HEK293T (cell line): ENCODE measurements at regions not wholly inside any gene's neighbourhood (a gene's known extent, or its start where the extent isn't known, plus 50 kb on each side); places are given as distances from the start of the nearest gene placed in this dataset.

Experiments used
- CTCF ChIA-PET: fragments of 350-600 bp; formaldehyde crosslinking; extraction: SDS; loops from one replicate; lab custom pipeline; 2021; ENCODE audit warnings: antibody characterized with exemption, inconsistent platforms; lab: Yijun Ruan, JAX
- POLR2A ChIA-PET: fragments of 350-600 bp; formaldehyde crosslinking; extraction: SDS; loops from one replicate; lab custom pipeline; 2020; ENCODE audit warnings: antibody characterized with exemption, inconsistent platforms; lab: Yijun Ruan, JAX
- DNase-seq: peaks from one replicate; pipeline ENCODE4 v3.0.0; 2012; ENCODE audit warnings: mixed read lengths; ENCODE audit errors: extremely low spot score
- ARNT ChIP-seq: fragments of 450-650 bp; IDR thresholded peaks from 2 replicates; pipeline ENCODE4 v1.6.1; 2017; ENCODE audit warnings: mild to moderate bottlenecking
- BHLHE40 ChIP-seq: fragments of 450-650 bp; IDR thresholded peaks from 2 replicates; pipeline ENCODE4 v1.6.1; 2016; ENCODE audit warnings: mild to moderate bottlenecking, moderate library complexity, borderline replicate concordance
- CTBP1 ChIP-seq: fragments of 450-650 bp; IDR thresholded peaks from 2 replicates; pipeline ENCODE4 v1.6.1; 2016; ENCODE audit warnings: borderline replicate concordance
- ELF4 ChIP-seq: fragments of 450-650 bp; IDR thresholded peaks from 2 replicates; pipeline ENCODE4 v1.6.1; 2017; ENCODE audit warnings: antibody characterized with exemption
- FOXA1 ChIP-seq: fragments of 450-650 bp; IDR thresholded peaks from 2 replicates; pipeline ENCODE4 v1.6.1; 2016; ENCODE audit warnings: mild to moderate bottlenecking
- FOXK2 ChIP-seq: fragments of 450-650 bp; IDR thresholded peaks from 2 replicates; pipeline ENCODE4 v1.6.1; 2016; ENCODE audit warnings: mild to moderate bottlenecking
- FOXM1 ChIP-seq: fragments of 450-650 bp; IDR thresholded peaks from 2 replicates; pipeline ENCODE4 v1.6.1; 2017; ENCODE audit warnings: mild to moderate bottlenecking, borderline replicate concordance
- HDGF ChIP-seq: fragments of 450-650 bp; IDR thresholded peaks from 2 replicates; pipeline ENCODE4 v1.6.1; 2017; ENCODE audit warnings: antibody characterized with exemption, borderline replicate concordance
- L3MBTL2 ChIP-seq: fragments of 450-650 bp; conservative IDR thresholded peaks from 2 replicates; pipeline ENCODE4 v1.6.1; 2016; ENCODE audit warnings: mild to moderate bottlenecking
- LEF1 ChIP-seq: fragments of 450-650 bp; IDR thresholded peaks from 2 replicates; pipeline ENCODE4 v1.6.1; 2017; ENCODE audit warnings: mild to moderate bottlenecking, borderline replicate concordance
- NFRKB ChIP-seq: fragments of 450-650 bp; IDR thresholded peaks from 2 replicates; pipeline ENCODE4 v1.6.1; 2016; ENCODE audit warnings: mild to moderate bottlenecking, moderate library complexity
- SP1 ChIP-seq: fragments of 450-650 bp; IDR thresholded peaks from 2 replicates; pipeline ENCODE4 v1.6.1; 2017
- SUZ12 ChIP-seq: fragments of 450-650 bp; IDR thresholded peaks from 2 replicates; pipeline ENCODE4 v1.6.1; 2016; ENCODE audit warnings: mild to moderate bottlenecking
- TARDBP ChIP-seq: fragments of 450-650 bp; IDR thresholded peaks from 2 replicates; pipeline ENCODE4 v1.6.1; 2016
- ZNF384 ChIP-seq: fragments of 450-650 bp; IDR thresholded peaks from 2 replicates; pipeline ENCODE4 v1.6.1; 2016
- TF ChIP-seq, protein P1 (sequence below): fragments of 450-650 bp; IDR thresholded peaks from 2 replicates; pipeline ENCODE4 v1.6.1; 2016

DNA sequence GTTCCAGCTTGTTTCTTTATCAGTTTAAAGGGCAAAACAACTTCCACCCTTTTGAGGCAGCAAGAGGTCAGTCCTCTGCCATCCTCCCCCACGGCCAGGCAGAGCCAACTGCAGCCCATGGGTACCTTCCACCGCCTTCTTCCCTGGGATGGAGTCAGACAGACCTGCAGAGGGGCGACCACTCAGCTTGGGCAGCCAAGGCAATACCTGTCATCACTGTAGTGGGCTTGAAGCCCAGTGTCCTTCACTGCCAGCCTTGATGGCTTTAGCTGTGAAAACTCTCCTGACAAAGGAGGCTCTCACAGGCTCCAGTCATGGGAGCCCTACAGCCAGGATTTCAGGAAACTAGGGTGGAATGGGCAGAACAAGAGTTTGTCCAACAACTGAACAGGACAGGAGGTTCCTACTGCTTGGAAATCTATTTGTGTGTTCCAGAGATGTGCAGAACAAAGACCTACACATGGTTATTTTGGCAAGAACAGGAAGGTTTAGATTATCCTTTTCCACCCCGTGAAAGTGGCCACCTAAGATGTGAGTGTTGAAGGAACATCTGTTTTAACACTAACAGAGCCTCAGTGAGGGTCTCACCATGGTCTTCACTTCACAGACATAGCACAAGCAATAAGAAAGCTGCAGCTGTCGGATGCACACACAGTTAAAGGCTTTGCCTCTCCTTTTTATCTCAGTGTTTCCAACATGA, 93.9 kb upstream of the RMDN2 start:
- ChIA-PET CTCF (interaction anchor here (1.2 to 2.3 kb wide), 3 partner anchors 417 to 488 kb away, joined by 4 to 20 read pairs (median 5); no protein-coding TSS in a partner anchor), POLR2A (no interaction called here)
- no peak for DNase-seq
- TF ChIP-seq, protein P1, sequence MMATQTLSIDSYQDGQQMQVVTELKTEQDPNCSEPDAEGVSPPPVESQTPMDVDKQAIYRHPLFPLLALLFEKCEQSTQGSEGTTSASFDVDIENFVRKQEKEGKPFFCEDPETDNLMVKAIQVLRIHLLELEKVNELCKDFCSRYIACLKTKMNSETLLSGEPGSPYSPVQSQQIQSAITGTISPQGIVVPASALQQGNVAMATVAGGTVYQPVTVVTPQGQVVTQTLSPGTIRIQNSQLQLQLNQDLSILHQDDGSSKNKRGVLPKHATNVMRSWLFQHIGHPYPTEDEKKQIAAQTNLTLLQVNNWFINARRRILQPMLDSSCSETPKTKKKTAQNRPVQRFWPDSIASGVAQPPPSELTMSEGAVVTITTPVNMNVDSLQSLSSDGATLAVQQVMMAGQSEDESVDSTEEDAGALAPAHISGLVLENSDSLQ = no peak
- no peak for TF ChIP-seq NFRKB
- TF ChIP-seq L3MBTL2 = no peak
- no peak for TF ChIP-seq TARDBP
- no peak for TF ChIP-seq ELF4
- no peak for TF ChIP-seq FOXM1
- no peak for TF ChIP-seq SUZ12
- no peak for TF ChIP-seq ARNT
- TF ChIP-seq SP1 = no peak
- no peak for TF ChIP-seq HDGF
- no peak for TF ChIP-seq FOXK2
- no peak for TF ChIP-seq LEF1
- no peak for TF ChIP-seq FOXA1
- TF ChIP-seq CTBP1 = no peak
- no peak for TF ChIP-seq ZNF384
- no peak for TF ChIP-seq BHLHE40

DNA sequence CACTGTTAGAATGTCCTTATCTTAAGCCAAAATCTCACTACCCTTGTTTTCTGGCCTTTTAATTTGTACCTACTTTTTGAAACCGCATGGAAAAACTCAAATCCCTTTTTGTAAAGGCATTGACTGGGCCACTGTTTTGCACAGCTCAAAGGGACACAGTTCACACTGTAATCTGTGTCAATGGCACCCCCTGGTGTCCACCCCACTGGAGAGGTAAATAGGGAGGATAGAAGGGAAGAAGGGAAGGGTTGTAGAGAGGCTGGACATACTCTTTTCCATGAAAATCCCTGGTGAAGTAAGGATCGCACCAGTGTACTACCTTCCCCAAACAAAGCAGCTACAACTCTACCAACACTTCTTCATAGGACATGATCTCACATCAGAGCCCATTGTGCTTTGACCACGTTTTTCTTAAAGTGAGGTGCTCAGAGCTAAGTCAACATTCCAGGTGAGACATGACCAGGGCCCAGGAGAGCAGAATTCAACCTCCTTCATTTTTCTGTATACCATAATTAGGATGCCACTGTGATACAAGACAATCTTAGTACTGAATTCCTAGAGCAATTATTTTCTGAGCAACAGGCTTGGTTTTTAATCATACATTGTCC, 92.4 kb upstream of the RMDN2 start:
- ChIA-PET CTCF (interaction anchor here (0.5 to 2.3 kb wide), 14 partner anchors 33 to 993 kb away, joined by 3 to 22 read pairs (median 3); no protein-coding TSS in a partner anchor), POLR2A (no interaction called here)
- TF ChIP-seq FOXK2 (no peak), ARNT (no peak), BHLHE40 (no peak), L3MBTL2 (no peak)
- DNase-seq = peak; percentile 69

DNA sequence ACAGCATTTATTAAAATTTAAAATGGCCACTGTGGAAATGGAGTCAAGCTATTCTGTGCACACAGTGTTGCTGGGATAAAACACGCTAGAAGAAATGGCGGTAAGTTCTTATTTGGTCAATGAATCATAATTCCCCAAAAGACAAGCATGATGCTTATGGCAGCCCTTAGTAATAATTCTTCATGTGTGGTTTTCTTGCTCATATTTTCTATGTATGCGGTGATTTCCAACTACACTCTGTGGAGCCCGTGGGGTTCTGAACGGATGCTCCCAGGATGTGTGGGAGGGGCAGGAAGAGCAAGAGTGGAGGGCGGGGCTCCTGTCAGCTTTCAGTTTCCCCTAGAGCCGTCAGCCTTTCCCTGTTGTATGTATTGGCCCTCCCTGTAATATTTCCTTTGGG, 91.7 kb upstream of the RMDN2 start:
- ChIA-PET CTCF (interaction anchor here (0.5 to 2.3 kb wide), 4 partner anchors 32 to 437 kb away, joined by 3 to 22 read pairs (median 12); no protein-coding TSS in a partner anchor), POLR2A (no interaction called here)
- DNase-seq = no peak
- TF ChIP-seq FOXA1 (no peak), NFRKB (no peak), FOXM1 (no peak), ARNT (no peak), LEF1 (no peak), BHLHE40 (no peak), HDGF (no peak), FOXK2 (no peak), TARDBP (no peak), SP1 (no peak), SUZ12 (no peak), CTBP1 (no peak), ELF4 (no peak), L3MBTL2 (no peak)

DNA sequence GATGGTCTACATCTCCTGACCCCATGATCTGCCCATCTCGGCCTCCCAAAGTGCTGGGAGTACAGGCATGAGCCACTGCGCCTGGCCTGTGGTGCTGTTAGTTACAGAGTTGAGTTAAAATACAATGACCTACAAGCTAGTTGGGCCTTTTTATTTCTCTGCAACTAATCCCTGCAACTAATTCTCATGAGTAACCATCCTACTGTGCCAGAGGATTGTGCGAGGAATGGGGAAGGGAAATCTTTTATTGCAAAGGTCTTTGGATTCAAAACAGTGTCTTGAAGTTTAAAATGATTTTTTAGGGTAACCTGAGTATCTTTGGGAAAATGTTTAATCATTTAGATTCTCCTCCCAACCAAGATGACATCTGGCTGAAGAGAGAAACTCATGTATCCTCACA, 88.8 kb upstream of the RMDN2 start:
- DNase-seq = no peak
- TF ChIP-seq TARDBP = no peak
- TF ChIP-seq LEF1 = no peak
- TF ChIP-seq ELF4 = no peak
- TF ChIP-seq ARNT = no peak
- ChIA-PET CTCF (no interaction called here), POLR2A (no interaction called here)

DNA sequence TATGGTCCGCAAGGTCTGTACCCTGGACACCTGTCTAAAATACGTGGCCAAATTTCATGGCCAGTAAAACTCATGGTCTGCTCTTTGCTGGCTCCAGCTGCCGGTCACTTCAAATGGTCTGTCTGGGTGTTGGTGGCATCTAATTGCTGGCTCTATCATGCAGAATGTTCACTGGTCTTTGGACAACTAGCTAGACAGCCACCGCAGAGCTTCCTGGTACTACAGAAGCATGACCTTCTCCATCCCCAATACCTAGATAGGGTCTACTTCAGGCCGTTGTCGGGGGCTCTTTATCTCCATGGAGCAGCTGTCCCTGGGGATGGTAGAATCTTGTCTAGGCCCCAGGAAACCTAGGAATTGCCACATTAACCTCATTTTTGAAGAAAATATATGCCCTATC, 88.4 kb upstream of the RMDN2 start:
- DNase-seq = no peak
- ChIA-PET CTCF (no interaction called here), POLR2A (no interaction called here)
- TF ChIP-seq L3MBTL2 (no peak), HDGF (no peak), SP1 (no peak), SUZ12 (no peak), FOXM1 (no peak), FOXA1 (no peak), NFRKB (no peak), BHLHE40 (no peak), FOXK2 (no peak), ZNF384 (no peak), ARNT (no peak), LEF1 (no peak), TARDBP (no peak), ELF4 (no peak), CTBP1 (no peak)
- TF ChIP-seq, protein P1 = no peak

DNA sequence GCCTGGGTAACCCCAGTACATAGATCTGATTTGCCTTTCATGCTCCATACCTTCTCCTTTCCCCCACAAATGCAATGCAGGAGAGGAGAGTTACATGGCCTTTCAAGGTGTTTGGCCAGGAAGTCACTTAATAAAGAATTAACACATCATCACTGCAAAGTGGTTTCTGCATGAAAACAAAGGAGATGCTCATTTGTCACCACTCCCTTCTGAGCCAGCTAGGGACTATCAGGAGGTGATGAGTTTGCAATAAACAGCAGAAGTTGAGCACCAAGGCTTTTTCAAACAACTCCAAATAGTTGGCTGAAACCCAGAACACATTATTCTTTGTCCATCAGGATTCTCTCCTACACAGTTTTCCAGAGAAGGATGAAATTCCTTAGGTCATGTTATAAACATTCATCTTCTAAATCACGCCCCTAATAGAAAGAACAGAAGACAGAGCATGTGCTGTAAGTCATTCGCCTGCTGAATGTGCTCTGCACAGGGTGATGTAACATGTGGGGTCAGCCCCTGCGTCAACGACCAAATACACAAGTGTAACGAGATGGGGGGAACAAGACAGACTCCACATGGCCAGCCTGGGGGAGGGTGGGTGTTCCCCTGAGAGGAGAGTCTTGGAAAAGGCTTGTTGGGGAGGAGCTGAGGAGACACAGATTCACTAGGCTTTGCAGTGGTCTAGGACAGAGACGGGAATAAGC, 87.3 kb upstream of the RMDN2 start:
- POLR2A ChIA-PET = no interaction called here
- DNase-seq = no peak
- CTCF ChIA-PET = interaction anchor here (0.6 kb wide), 1 partner anchor 120 kb away, joined by 3 read pairs; no protein-coding TSS in a partner anchor
- TF ChIP-seq ZNF384 (no peak), NFRKB (no peak), FOXK2 (no peak), SUZ12 (no peak), BHLHE40 (no peak), CTBP1 (no peak), TARDBP (no peak), L3MBTL2 (no peak), ARNT (no peak), SP1 (no peak), FOXM1 (no peak), HDGF (no peak), LEF1 (no peak)
- TF ChIP-seq, protein P1 = no peak
